ENCODE measurements at regions not wholly inside any gene's neighbourhood (a gene's known extent, or its start where the extent isn't known, plus 50 kb on each side); places are given as distances from the start of the nearest gene placed in this dataset.

DNA sequence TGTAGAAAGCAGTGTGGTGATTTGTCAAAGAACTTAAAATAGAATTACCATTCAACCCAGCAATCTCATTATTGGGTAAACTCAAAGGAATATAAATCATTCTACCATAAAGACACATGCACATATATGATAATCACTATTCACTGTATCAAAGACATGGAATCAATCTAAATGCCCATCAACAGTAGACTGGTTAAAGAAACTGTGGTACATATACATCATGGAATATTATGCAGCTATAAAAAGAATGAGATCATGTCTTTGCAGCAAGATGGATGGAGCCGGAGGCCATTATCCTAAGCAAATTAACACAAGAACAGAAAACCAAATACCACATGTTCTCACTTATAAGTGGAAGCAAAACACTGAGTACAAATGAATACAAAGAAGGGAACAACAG is 281.5 kb upstream of the MAGI2 start:
- H3K4me3 ChIP-seq (ENCODE audit: insufficient read depth, low read depth, low read length) = no peak overlapping the region
- DNase-seq = no peak
- H3K36me3 ChIP-seq (replicated peaks; ENCODE audit: control insufficient read depth, insufficient read depth, low read length) = no peaks in the 10 kb centered on the region
- H3K27me3 ChIP-seq (ENCODE audit: control insufficient read depth, insufficient read depth, low read length) = no peaks in the 10 kb centered on the region

DNA sequence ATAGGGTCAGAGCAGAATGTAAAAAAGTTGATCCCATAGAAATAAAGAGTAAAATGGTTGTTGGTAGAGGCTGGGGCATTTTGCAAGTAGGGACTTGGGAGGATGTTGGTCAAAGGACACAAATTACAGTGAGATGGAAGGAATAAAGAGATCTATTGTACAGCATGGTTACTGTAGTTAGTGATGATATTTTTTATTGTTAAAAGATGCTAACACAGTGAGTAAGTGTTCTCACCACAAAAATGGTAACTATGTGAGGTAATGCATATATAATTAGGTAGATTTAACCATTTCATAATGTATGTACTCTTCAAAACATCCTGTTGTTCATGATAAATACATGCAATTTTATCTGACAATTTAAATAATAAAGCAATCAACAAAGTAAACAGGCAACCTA is 280.7 kb upstream of the MAGI2 start:
- Histone ChIP-seq H3K4me3 (ENCODE audit: insufficient read depth, low read depth, low read length) (no peak overlapping the region), H3K27me3 (ENCODE audit: control insufficient read depth, insufficient read depth, low read length) (no peaks in the 10 kb centered on the region), H3K36me3 (replicated peaks; ENCODE audit: control insufficient read depth, insufficient read depth, low read length) (no peaks in the 10 kb centered on the region)
- DNase-seq = no peak

DNA sequence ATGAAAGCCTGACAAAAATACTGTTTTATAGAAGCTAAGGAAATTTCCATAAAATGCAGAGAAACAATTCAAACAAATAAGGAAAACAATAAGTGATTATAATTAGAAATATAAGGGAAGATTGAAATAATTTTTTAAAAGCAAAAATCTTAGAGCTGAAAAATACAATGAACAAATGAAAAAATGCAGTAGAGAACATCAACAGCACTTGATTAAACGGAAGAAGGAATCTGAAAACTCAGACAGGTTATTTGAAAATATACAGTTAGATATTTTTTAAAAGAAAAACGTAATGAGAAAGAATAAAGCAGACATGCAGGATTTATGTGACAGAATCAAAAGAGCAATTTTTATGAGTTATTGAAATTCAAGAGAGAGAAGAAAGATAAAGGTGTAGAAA is 279.1 kb upstream of the MAGI2 start:
- no peak overlapping the region for H3K4me3 ChIP-seq (ENCODE audit: insufficient read depth, low read depth, low read length)
- DNase-seq = no peak
- H3K27me3 ChIP-seq (ENCODE audit: control insufficient read depth, insufficient read depth, low read length) = no peaks in the 10 kb centered on the region
- H3K36me3 ChIP-seq (replicated peaks; ENCODE audit: control insufficient read depth, insufficient read depth, low read length) = no peaks in the 10 kb centered on the region

DNA sequence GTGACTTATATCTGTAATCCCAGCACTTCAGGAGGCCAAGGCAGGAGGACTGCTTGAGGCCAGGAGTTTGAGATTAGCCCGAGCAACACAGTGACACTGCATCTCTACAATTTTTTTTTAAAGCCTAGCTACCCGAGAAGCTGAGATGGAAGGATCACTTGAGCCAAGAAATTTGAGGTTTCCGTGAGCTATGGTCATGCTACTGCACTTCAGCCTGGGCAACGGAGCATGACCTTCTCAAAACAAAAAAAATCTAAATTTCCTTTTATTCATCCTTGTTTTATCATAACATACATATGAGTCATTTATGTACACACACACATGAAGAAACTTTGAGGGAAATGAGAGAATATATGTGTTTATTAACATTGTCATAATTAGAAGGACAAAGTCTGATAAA is 277.5 kb upstream of the MAGI2 start:
- no peak overlapping the region for H3K4me3 ChIP-seq (ENCODE audit: insufficient read depth, low read depth, low read length)
- no peaks in the 10 kb centered on the region for H3K27me3 ChIP-seq (ENCODE audit: control insufficient read depth, insufficient read depth, low read length)
- no peaks in the 10 kb centered on the region for H3K36me3 ChIP-seq (replicated peaks; ENCODE audit: control insufficient read depth, insufficient read depth, low read length)

DNA sequence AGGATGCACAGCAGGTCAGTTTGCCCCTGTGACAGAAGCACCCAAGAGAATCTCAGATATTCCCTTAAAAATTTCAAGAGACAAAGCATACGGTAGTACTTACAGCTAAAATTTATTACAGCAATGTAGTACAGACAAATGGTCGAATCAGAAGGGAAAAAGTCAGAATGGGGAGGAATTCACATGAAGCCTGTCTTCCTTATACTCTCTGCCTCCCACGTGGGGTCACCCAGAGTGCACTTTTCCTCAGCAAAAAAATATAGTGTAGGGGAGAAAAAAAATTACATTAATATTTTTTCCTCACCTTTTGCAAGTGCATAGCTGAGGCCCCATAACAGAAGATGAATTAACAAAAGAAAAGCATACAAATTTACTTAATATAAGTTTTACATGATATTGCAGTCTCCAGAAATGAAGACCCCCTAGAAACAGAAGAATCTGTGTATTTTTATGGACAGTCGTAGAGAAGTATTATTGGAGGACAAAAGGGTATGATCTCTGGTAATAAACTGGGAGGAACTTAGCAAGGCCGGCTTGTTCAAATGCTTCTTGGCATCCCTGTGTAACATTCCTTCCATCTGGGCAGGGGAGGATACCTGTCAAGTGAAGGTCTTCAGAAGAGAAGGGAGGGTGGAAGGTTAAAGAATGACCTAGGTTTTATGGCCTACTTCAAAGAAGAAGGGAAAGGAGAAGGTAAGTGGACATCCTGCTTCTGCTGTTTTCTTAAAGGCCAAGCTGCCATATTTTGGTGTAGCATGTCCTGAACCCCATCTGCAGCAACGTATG is 270.6 kb upstream of the MAGI2 start:
- H3K36me3 ChIP-seq (replicated peaks; ENCODE audit: control insufficient read depth, insufficient read depth, low read length) = no peaks in the 10 kb centered on the region
- no peak for DNase-seq
- H3K27me3 ChIP-seq (ENCODE audit: control insufficient read depth, insufficient read depth, low read length) = no peaks in the 10 kb centered on the region
- H3K4me3 ChIP-seq (ENCODE audit: insufficient read depth, low read depth, low read length) = no peak overlapping the region

More for the DNA sequence above, 277.5 kb upstream of the MAGI2 start:
- no peak for DNase-seq

DNA sequence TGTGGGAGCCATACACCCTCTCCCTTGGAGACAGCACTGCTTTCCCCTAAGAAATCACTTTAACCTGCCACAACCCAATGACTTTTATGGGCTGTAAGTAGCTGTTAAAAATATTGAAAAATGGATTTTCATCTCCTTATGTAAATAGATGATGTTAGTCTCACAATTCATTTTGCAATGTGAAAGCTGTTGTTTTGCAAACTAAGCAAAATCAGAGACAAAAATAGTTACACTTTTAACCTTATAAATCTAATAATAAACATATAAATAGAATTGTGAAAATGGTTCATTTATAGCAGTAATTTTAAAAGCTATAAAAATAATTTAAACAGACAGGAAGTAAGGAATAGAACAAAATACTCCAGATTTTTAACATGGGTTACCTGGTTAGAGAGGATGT is 268.8 kb upstream of the MAGI2 start:
- Histone ChIP-seq H3K4me3 (ENCODE audit: insufficient read depth, low read depth, low read length) (no peak overlapping the region), H3K27me3 (ENCODE audit: control insufficient read depth, insufficient read depth, low read length) (no peaks in the 10 kb centered on the region), H3K36me3 (replicated peaks; ENCODE audit: control insufficient read depth, insufficient read depth, low read length) (no peaks in the 10 kb centered on the region)
- no peak for DNase-seq

DNA sequence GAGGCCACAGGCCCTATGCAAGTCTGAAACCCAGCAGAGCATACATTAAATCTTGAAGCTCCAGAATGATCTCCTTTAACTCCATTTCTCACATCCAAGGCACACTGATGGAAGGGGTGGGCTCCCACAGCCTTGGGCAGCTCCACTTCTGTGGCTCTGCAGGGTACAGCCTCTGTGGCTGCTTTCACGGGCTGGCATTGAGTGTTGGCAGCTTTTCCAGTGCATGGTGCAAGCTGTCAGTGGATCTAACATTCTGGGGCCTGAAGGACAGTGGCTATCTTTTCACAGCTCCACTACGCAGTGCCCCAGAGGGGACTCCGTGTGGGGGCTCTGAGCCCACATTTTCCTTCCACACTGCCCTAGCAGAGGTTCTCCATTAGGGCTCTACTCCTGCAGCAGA is 265.7 kb upstream of the MAGI2 start:
- Histone ChIP-seq H3K4me3 (ENCODE audit: insufficient read depth, low read depth, low read length) (no peak overlapping the region), H3K27me3 (ENCODE audit: control insufficient read depth, insufficient read depth, low read length) (no peaks in the 10 kb centered on the region), H3K36me3 (replicated peaks; ENCODE audit: control insufficient read depth, insufficient read depth, low read length) (no peaks in the 10 kb centered on the region)
- DNase-seq = no peak

DNA sequence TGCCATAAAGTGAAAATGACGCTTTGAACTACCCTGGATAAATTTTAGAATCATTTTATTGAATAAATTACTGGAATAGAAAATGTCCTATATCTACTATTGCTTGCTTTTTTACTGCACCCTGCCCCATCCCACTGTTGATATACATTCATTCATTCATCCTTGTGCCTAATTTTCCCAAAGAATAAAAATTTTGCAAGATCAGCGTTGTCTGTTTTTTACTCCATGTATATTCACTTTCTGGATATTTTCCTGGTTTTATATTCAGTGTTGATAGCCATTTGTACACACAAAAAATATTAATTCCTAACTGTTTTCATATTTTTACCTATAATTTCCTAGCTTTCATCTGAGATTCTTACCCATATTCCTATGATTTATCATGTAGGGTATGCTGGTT is 262.9 kb upstream of the MAGI2 start:
- Histone ChIP-seq H3K36me3 (replicated peaks; ENCODE audit: control insufficient read depth, insufficient read depth, low read length) (no peaks in the 10 kb centered on the region), H3K4me3 (ENCODE audit: insufficient read depth, low read depth, low read length) (no peak overlapping the region), H3K27me3 (ENCODE audit: control insufficient read depth, insufficient read depth, low read length) (no peaks in the 10 kb centered on the region)
- no peak for DNase-seq

DNA sequence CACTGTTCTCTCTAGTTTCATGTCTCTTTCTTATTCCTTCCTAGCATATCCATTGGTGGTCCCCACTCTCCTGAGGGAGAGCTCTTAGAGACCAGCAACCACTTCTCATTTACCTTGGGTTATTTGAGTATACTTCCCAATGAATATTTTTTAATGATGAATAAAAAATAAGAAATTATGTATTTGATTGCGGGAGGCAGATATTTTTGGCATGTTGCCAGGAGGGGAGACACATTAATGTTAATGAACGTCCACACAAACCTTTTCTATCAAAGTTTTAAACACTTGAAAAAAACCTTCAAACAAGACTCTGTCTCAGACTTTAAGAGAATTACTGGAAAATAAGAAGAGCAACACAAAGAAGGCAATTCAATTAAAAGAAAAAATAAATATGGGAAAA is 260.6 kb upstream of the MAGI2 start:
- no peak for DNase-seq
- Histone ChIP-seq H3K36me3 (replicated peaks; ENCODE audit: control insufficient read depth, insufficient read depth, low read length) (no peaks in the 10 kb centered on the region), H3K4me3 (ENCODE audit: insufficient read depth, low read depth, low read length) (no peak overlapping the region)

DNA sequence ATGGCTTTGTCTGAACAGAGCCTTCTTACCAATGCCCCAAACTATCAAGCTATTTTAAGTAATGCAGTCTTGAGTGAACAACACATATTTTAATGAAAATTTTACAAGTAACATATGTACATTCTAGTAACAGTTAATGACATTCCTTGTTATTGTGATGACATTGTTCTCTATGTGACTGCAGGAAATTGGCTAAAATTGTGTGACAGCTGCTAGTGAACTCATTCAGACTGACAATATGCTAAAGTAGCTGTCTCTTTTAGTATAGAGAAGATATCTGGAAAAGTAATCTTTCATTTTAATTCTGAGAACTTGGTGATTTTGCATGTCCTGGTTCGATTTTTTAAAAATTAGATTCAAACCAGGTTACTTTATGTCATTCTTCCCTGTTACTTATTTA is 259.8 kb upstream of the MAGI2 start:
- Histone ChIP-seq H3K36me3 (replicated peaks; ENCODE audit: control insufficient read depth, insufficient read depth, low read length) (no peaks in the 10 kb centered on the region), H3K27me3 (ENCODE audit: control insufficient read depth, insufficient read depth, low read length) (no peaks in the 10 kb centered on the region), H3K4me3 (ENCODE audit: insufficient read depth, low read depth, low read length) (no peak overlapping the region)
- no peak for DNase-seq

More for the DNA sequence above, 260.6 kb upstream of the MAGI2 start:
- H3K27me3 ChIP-seq (ENCODE audit: control insufficient read depth, insufficient read depth, low read length) = no peaks in the 10 kb centered on the region

DNA sequence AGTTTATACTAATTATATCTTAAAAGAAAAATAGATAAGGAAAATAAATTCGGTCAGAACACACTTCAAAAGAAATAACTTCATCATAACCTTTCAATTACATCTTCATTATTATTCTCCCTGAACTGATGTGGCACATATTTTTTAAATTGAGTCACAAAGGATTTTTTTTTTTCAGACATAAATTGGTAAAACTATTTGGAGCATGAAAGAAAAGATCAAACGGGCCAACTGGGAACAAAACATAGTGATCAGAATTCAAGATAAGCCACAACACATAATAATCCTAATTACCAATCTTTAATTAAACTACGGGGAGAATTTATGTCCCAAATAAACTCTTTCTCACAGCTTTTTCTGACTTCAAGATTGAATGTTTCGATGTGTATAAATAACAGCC is 258.2 kb upstream of the MAGI2 start:
- Histone ChIP-seq H3K27me3 (ENCODE audit: control insufficient read depth, insufficient read depth, low read length) (no peaks in the 10 kb centered on the region), H3K36me3 (replicated peaks; ENCODE audit: control insufficient read depth, insufficient read depth, low read length) (no peaks in the 10 kb centered on the region), H3K4me3 (ENCODE audit: insufficient read depth, low read depth, low read length) (no peak overlapping the region)
- no peak for DNase-seq

DNA sequence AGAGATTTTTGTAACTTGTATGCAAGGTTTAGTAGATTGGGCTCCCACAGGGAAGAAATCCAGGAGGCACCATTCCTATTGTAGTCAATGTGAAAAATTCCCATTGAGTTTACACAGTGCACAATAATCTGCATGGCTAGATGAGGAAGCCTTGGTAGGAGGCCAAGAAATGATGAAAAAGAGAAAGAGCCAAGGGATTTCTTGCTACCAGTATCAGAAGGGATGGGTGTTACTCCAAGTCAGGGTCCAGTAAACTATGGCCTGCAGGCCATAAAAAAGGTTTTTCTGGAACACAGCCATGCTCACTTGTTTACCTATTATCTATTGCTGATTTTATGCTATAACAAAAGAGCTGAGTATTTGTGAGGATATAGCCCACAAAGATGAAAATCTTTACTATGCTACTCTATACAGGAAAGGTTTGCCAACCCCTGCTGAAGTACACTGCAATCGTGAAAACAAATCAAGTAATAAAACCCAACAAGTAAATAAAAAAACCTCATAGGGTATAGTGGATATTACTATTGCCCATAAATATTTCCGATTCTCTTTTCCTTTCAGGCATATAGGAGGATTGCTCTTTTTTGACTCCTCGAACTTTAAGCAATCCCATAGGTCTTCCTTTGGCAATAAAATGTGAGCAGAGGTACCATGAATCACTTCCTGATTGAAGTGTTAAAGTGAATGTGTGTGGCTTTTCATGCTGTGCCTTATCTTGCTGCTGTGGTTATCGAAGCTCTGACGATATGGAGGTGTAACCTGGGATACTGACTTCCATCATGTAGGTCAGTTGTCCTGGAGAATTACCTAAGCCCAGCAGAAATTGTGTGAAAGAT is 256.3 kb upstream of the MAGI2 start:
- no peak for DNase-seq
- no peaks in the 10 kb centered on the region for H3K27me3 ChIP-seq (ENCODE audit: control insufficient read depth, insufficient read depth, low read length)
- H3K36me3 ChIP-seq (replicated peaks; ENCODE audit: control insufficient read depth, insufficient read depth, low read length) = no peaks in the 10 kb centered on the region
- no peak overlapping the region for H3K4me3 ChIP-seq (ENCODE audit: insufficient read depth, low read depth, low read length)

DNA sequence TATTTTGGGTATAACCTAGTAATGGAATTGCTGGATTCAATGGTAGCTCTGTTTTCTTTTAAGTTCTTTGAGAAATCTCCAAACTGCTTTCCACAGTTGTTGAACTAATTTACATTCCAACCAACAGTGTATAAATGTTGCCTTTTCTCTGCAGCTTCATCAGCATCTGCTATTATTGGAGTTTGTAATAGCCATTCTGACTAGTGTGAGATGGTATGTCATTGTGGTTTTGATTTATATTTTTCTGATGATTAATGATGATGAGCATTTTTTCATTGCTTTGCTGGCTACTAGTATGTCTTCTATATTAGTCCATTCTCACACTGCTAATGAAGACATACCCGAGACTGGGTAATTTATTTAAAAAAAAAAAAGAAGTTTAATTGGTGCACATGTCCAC is 248.6 kb upstream of the MAGI2 start:
- DNase-seq = no peak
- no peaks in the 10 kb centered on the region for H3K27me3 ChIP-seq (ENCODE audit: control insufficient read depth, insufficient read depth, low read length)
- no peak overlapping the region for H3K4me3 ChIP-seq (ENCODE audit: insufficient read depth, low read depth, low read length)
- H3K36me3 ChIP-seq (replicated peaks; ENCODE audit: control insufficient read depth, insufficient read depth, low read length) = no peaks in the 10 kb centered on the region

DNA sequence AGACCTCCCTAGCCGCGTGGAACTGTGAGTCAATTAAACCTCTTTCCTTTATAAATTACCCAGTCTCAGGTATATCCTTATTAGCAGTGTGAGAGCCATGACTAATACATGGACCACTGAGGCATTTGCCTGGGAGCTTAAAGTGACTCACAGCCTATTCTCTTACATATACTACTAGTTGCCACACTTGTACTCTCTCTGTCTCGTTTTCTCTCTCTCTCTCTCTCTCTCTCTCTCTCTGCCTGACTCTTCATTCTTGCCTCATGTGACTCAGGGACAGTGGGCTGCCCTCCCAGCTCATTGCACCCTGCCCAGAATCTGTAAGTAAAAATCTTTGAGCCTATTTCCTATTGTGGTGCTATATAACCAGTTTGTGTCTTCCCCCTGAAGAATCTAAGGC is 238.5 kb upstream of the MAGI2 start:
- no peak overlapping the region for H3K4me3 ChIP-seq (ENCODE audit: insufficient read depth, low read depth, low read length)
- H3K36me3 ChIP-seq (replicated peaks; ENCODE audit: control insufficient read depth, insufficient read depth, low read length) = no peaks in the 10 kb centered on the region
- no peaks in the 10 kb centered on the region for H3K27me3 ChIP-seq (ENCODE audit: control insufficient read depth, insufficient read depth, low read length)
- DNase-seq = no peak

DNA sequence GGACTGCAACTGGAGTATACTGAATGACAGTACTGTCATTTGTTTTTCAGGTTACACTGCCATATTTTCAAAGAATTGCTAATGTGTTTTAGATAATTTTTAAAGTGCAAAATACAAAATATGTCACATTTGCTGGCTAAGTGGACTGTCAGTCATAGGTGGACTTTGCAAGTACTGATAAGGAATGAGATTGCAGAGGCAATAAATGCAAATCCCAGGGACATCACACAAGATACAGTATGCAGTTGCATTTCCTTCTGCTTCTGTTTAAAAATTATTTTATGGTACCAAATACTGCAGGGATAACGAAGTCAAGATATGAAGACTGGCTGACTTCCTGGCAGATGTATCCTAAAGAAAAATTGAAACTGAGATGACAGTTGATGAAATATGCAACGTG is 237.6 kb upstream of the MAGI2 start:
- Histone ChIP-seq H3K4me3 (ENCODE audit: insufficient read depth, low read depth, low read length) (no peak overlapping the region), H3K27me3 (ENCODE audit: control insufficient read depth, insufficient read depth, low read length) (no peaks in the 10 kb centered on the region), H3K36me3 (replicated peaks; ENCODE audit: control insufficient read depth, insufficient read depth, low read length) (no peaks in the 10 kb centered on the region)
- no peak for DNase-seq

Measured in H7 (cell line).